ENCODE measurements at regions not wholly inside any gene's neighbourhood (a gene's known extent, or its start where the extent isn't known, plus 50 kb on each side); places are given as distances from the start of the nearest gene placed in this dataset.
"Not testable (repeated sequence)": the region's sequence is repeated elsewhere in the genome, so short reads cannot be mapped to it uniquely, and the experiment has no call there.

DNA sequence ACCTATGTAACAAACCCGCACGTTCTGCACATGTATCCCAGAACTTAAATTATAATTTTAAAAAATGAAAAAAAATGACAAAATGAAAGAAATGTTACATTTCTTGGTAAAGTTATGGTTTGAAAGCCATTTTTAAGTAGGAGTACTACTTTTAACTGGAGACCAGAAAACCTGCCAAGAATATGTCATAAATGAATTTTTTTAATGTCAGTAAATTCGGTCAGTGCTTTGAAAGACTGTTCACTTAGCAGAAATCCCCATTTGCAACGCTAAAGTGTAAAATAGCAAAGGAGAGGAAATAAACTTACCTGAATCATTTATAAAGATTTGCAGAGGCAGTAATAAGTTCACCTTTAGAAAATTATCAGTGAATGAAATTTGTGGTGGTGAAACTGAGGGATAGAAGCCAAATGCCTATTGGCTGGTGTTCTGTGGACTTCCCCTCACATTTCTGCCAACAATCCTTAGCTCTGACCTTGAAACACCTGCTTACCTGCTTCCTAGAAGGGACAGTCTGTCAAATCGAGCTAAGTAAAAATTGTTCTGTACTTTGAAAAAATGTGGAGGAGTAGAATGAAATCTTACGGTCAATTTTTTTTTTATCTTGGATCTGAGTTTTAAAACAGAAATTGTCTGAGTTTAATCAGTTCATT lies 714.2 kb downstream of the SLC6A15 start:
- in situ Hi-C loops (cut with HindIII; ENCODE audit: low sequenced_read_pairs) = no loop called here

DNA sequence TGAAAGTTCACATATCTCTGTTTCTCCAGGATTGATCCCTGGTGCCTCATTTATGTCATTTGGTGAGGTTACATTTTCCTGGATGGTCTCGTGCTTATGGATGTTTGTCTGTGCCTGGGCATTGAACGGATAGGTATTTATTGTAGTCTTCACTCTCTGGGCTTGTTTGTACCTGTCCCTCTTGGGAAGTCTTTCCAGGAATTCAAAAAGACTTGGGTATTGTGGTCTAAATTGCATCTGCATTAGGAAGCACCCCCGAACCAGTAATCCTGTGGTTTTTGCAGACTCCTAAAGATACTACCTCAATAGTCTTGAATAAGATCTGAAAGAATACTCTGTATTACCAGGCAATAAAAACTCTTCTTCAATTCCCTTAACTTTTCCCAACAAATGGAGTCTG lies 720.8 kb downstream of the SLC6A15 start:
- in situ Hi-C loops (cut with HindIII; ENCODE audit: low sequenced_read_pairs) = no loop called here
- no peak for DNase-seq (ENCODE audit: low spot score)

More for the DNA sequence above, 714.2 kb downstream of the SLC6A15 start:
- peak; percentile 21 for DNase-seq (ENCODE audit: low spot score)

DNA sequence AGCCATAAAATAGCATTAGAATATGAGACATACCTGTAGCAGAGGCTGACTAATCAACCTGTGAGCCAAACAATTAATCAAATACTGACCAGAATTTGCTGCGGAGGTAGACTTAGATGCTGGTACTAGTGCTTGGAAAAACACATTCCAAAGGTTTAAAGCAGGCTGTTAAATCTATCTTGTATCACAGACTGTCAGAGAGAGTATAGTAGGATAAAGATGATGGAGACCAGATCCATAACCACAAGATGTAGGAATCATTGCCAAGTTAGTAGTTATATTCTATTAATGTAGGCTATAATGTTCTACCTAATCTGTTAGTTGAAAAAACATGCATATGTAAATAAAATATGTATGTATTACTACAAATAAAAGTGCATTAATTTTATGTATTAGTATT lies 726.2 kb downstream of the SLC6A15 start:
- in situ Hi-C loops (cut with HindIII; ENCODE audit: low sequenced_read_pairs) = no loop called here
- no peak for DNase-seq (ENCODE audit: low spot score)

DNA sequence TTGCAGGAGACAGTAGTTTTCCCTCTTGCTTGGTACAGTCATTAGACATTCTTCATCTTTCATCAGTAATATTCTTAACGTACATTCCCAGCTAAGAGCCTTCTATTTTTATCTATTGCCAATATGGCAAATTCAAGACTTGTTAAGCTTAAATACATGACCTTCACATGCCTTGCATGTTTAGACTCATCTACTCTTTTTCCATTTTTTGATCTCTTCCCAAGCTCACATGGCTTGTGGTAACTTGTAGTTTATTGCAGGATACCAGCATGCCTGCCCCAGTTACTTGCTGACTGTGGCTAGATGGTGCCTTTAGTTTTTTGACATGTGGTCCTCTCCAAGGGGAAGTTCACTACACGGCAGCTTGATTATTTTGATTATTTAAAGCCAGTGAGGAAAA lies 729.0 kb downstream of the SLC6A15 start:
- in situ Hi-C loops (cut with HindIII; ENCODE audit: low sequenced_read_pairs) = no loop called here

DNA sequence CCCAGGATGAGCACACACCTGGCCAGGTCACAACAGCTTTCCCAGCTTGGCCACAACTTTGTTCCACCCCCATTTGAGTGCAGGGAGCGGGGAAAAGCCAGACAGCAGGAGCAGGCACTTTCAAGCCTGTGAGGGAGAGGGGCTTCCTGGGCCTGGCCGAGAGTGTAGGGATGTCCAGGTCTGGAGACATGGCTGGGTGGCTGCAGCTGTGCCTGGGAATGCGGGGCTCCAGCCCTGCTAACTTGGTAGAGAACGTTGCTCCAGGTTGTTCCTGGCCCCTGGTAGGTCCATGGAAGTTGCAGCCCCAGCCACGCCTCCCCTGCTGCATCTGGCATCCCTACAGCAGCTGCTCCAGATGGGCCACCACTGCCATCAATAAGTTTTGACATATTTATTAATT lies 738.5 kb downstream of the SLC6A15 start:
- no peak for DNase-seq (ENCODE audit: low spot score)
- in situ Hi-C loops (cut with HindIII; ENCODE audit: low sequenced_read_pairs) = no loop called here

More for the DNA sequence above, 729.0 kb downstream of the SLC6A15 start:
- no peak for DNase-seq (ENCODE audit: low spot score)

DNA sequence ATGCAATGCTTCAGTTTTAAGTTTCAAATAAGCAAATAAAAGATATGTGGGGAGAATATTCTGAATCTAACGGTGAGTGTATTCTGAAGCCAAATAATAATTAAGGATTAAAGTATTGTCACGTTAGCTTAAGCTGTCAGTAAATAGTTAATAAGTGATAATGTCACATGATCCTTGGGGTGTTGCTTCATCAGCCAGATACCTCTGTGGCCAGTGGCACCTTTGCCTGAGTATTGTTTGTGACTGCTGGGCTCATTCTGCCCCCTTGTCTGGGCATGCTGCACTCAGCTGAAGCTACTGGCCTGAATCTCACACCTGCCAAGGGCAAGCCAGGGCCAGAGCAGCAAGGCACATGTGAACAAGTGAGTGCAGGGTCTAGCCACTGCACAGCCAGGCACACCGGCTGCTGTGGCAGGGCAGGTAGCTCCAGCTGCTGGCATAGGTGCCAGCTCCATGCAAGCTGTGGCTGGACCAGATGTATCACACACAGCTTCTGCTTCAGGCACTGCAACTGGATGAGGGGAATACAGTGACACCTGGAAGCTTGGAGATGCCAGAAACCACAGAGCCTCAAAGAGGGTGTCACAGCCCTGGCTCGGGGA lies 739.7 kb downstream of the SLC6A15 start:
- in situ Hi-C loops (cut with HindIII; ENCODE audit: low sequenced_read_pairs) = no loop called here
- DNase-seq (ENCODE audit: low spot score) = no peak

DNA sequence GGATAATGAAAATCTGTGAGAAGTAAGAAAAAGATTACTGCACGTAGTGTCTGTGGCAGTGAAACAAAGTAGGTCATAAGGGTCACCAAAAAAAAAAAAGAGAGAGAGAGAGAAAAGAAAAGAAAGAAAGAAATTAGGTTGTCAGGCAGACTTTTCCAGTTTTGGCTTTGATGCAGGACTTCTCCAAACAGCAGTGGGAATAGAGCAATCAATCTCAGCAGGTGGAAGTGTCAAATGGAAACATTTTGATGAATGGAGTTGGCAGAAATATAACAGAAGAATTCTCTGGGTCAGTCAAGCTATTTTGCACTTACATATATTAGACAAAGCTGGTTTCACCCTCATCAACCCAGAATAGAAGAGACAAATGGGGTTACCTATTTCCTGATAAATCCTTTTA lies 745.8 kb downstream of the SLC6A15 start:
- no peak for DNase-seq (ENCODE audit: low spot score)
- in situ Hi-C loops (cut with HindIII; ENCODE audit: low sequenced_read_pairs) = no loop called here

DNA sequence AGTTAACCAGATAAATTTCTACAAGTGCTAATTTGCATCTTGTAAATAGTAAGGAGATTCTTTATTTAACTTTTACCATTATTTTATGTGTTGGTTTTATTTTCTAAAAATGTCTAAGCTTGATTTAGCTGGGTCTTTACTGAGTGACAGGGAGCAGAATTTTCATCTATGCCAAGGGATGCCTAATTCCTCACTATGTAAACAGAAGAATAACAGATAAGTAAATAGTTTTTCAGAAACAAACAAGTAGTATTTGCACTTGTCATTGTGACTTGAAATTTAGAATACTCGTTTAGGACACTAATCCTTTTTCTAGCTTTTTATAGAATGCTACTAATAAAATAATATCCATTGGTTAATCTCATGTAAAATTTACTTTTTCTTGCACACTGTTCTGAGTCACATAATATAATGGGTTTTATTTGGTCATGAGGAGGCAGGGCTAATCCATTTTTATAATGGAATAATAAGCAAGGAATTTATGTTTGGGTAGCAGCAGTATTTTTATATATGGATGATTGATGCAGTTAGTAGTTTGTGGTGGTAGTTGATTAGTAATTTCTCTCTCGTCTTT lies 746.5 kb downstream of the SLC6A15 start:
- in situ Hi-C loops (cut with HindIII; ENCODE audit: low sequenced_read_pairs) = no loop called here
- DNase-seq (ENCODE audit: low spot score) = no peak

DNA sequence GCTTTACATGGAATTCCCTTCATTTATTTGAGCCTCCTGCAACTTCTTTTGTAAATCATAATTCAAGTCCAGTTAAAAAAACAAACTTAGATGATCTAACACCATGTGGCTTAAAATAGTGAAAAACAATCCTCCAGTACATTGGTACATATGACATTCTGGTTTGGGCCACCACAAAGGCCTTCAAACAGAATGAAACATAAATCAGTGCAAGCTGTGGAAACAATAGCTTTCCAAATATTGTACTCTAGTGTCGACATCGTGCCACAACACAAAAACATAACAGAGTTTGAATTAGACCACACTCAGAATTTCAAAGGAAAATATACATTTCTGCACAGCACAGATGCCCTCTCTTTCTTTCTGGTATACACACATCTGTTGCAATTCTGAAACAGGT lies 751.3 kb downstream of the SLC6A15 start:
- in situ Hi-C loops (cut with HindIII; ENCODE audit: low sequenced_read_pairs) = no loop called here

DNA sequence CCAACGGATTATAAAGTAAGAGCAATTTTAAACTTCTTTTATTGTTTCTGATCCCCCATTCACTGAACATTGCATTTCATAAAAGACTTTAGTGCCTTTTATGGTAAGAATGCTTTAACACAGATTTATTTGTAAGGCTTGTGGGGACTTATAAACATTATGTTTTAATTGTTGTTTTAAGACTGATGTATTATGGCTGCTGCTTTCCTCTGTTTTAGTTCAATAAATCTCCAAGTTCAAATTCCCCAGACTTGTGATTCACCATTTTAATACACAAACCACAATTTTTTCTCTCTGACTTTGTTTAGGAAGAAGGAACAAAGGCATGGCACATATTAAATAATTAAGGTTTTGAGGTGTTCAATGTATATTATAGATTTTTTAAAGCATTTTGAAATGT lies 753.3 kb downstream of the SLC6A15 start:
- in situ Hi-C loops (cut with HindIII; ENCODE audit: low sequenced_read_pairs) = no loop called here
- DNase-seq (ENCODE audit: low spot score) = no peak

More for the DNA sequence above, 751.3 kb downstream of the SLC6A15 start:
- no peak for DNase-seq (ENCODE audit: low spot score)

DNA sequence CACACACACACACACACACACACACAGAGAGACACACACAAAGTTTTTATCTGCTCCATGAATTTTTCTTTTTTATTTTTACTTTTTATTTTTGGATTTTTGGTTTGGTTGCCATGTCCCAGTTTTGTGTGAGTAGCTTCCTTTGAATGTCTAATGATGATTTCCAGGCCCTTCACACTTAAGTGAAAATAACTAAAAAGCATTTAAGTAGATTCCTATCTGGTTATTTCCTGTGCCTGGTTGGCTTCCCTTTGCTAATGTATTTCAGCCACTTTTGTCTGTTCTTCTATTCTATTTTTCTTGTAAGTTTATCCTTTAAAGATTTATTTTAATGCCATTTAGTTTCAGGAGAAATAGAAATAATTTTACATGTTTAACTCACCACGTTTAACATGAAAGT lies 755.4 kb downstream of the SLC6A15 start:
- no peak for DNase-seq (ENCODE audit: low spot score)
- in situ Hi-C loops (cut with HindIII; ENCODE audit: low sequenced_read_pairs) = no loop called here

DNA sequence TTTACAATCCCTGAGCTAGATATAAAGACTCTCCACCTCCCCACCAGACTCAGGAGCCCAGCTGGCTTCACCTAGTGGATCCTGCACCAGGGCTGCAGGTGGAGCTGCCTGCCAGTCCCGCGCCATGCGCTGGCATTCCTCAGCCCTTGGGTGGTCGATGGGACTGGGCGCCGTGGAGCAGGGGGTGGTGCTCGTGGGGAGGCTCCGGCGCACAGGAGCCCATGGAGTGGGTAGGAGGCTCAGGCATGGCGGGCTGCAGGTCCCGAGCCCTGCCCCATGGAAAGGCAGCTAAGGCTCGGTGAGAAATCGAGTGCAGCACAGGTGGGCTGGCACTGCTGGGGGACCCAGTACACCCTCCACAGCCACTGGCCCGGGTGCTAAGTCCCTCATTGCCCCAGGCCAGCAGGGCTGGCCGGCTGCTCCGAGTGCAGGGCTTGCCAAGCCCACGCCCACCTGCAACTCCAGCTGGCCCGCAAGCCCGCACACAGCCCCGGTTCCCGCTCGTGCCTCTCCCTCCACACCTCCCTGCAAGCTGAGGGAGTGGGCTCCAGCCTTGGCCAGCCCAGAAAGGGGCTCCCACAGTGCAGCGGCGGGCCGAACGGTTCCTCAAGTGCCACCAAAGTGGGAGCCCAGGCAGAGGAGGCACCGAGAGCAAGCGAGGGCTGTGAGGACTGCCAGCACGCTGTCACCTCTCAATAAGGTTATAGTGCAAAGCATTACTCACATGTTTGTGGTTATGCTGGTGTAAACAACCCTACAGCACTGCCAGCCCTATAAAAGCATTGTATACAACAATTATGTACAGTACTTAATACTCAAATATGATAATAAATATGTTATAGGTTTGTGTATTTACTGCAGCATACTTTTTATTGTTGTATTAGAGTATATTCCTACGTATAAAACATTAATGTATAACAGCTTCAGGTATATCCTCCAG lies 757.3 kb downstream of the SLC6A15 start:
- in situ Hi-C loops (cut with HindIII; ENCODE audit: low sequenced_read_pairs); DNase-seq (ENCODE audit: low spot score): not testable (repeated sequence)

DNA sequence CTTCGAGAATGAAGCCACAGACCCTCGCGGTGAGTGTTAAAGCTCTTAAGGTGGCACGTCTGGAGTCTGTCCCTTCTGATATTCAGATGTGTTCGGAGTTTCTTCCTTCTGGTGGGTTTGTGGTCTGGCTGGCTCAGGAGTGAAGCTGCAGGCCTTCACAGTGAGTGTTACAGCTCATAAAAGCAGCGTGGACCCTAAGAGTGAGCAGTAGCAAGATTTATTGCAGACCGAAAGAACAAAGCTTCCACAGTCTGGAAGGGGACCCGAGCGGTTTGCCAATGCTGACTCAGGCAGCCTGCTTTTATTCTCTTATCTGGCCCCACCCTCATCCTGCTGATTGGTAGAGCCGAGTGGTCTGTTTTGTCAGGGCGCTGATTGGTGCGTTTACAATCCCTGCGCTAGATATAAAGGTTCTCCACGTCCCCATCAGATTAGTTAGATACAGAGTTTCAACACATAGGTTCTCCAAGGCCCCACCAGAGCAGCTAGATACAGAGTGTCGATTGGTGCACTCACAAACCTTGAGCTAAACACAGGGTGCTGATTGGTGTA lies 758.1 kb downstream of the SLC6A15 start:
- DNase-seq (ENCODE audit: low spot score) = not testable (repeated sequence)

DNA sequence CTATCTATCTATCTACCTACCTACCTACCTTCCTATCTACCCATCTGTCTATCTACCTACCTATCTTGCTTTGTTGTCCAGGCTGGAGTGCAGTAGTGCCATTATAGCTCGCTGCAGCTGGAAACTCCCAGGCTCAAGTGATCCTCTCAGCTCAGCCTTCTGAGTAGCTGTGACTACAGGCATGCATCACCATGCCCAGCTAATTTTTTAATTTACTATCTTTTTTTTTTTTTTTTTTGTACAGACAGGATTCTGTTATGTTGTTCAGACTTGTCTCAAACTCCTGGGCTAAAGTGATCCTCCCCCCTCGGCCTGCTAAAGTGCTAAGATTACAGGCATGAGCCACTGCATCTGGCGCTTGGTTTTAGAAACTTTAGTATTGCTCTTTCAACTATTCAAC lies 762.4 kb downstream of the SLC6A15 start:
- no peak for DNase-seq (ENCODE audit: low spot score)
- in situ Hi-C loops (cut with HindIII; ENCODE audit: low sequenced_read_pairs) = no loop called here

More for the DNA sequence above, 758.1 kb downstream of the SLC6A15 start:
- in situ Hi-C loops (cut with HindIII; ENCODE audit: low sequenced_read_pairs) = not testable (repeated sequence)

DNA sequence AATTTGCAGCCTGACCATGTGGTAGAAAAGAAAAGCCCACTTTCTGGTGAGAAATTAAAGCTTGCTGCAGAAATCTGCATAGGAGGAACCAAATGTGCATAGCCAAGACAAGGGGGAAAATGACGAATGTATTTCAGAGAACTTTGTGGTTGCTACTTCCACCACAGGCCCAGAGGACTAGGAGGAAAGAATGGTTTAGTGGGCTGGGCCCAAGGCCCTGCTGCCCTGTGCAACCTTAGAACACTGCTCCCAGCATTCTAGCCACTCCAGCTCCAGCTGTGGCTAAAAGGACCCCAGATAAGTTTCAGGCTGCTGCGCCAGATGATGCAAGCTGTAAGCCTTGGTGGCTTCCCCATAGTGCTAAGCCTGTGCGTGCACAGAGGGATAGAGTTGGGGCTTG lies 764.3 kb downstream of the SLC6A15 start:
- DNase-seq (ENCODE audit: low spot score) = no peak
- in situ Hi-C loops (cut with HindIII; ENCODE audit: low sequenced_read_pairs) = no loop called here

DNA sequence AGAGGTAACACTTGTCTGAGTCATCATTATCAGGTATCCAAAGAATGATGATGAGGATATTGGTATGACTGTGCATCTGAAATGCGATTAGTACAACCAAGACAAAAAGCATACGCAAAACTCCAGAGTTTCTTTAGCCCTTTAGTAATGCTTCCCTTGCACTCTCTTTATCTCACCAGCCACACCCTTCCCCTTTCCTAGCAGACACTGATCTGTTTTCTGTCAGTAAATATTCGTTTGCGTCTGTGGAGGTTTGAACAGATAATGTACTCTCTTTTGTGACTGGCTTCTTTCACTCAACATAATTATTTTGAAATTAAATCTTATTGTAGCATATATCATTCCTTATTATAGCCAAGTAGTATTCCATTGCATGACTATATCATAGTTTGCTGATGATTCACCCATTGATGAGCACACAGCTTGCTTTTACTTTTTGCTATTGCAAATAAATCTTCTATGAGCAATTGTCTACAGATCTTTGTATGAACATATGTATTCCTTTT lies 775.7 kb downstream of the SLC6A15 start:
- in situ Hi-C loops (cut with HindIII; ENCODE audit: low sequenced_read_pairs) = no loop called here
- no peak for DNase-seq (ENCODE audit: low spot score)

DNA sequence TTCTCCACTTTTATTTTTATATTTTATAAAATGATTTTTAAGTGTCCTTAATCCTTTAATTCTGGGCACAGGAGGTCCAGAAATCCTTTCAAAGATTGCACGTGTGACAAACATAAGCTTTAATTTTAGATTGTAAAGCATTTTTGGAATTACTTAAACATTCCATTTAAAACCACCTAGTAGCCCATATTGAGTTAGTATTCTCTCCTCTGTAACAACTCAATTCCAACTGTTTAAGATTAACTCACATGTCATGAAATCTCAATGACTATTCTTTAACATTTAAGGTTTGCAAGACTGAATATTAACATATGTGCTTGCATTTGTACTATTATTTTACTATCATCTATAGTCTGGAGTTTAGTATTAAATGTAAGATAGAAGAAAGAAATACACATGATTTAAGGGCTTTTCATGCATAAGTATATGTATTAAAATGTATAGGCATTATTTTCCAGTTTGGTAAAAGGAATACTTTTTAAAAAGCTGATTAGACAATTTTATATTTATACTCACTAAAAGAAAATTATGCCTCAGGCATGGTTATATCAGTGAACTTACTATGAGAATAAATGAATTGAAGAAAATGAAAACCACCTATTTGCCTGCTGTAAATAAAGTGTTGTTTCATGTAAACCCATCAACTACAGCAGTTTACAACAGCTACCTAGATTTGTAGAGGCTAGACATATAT lies 776.9 kb downstream of the SLC6A15 start:
- in situ Hi-C loops (cut with HindIII; ENCODE audit: low sequenced_read_pairs) = no loop called here
- DNase-seq (ENCODE audit: low spot score) = no peak

DNA sequence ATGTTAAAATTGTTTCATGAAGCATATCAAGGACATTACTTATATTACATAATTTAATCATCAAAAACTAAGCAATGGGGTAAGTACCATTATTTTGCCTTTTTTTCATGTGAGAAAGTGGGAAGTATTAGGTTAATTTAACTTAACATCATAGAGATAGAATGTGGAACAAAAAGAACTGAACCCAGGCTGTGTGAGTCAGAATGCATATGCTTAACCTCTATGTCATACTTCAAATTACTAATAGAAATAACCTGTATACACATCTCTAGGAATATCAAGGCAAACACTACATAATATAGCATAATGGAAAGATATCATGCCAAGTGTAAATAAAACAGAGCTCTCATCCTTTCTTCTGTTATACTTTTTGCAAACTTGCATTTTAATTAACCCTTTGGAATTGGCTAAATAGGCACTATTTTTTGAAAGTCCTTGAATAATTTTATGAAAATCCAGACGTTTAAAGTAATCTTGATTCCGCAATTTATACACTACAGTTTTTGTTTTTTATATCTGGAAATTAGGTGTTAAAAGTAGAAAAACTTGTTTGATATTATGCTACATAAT lies 777.7 kb downstream of the SLC6A15 start:
- in situ Hi-C loops (cut with HindIII; ENCODE audit: low sequenced_read_pairs) = no loop called here
- no peak for DNase-seq (ENCODE audit: low spot score)

Measured in G401 (cell line).